ENCODE measurements at regions not wholly inside any gene's neighbourhood (a gene's known extent, or its start where the extent isn't known, plus 50 kb on each side); places are given as distances from the start of the nearest gene placed in this dataset.

GRCh38 chr2:215590010-215590745 lies 154.3 kb upstream of the FN1 start:
- no peak for TF ChIP-seq BACH1 (IDR thresholded peaks at IDR 0.05; ENCODE audit: low read length)
- no peak for TF ChIP-seq EZH2 (IDR thresholded peaks at IDR 0.05; ENCODE audit: low read depth, low read length, severe bottlenecking)
- no peak for TF ChIP-seq CTCF (IDR thresholded peaks at IDR 0.05; ENCODE audit: control extremely low read depth in 1 of 3, insufficient read depth in 1 of 3, low read depth in 1 of 3, low read length in 3 of 3)
- no peak for TF ChIP-seq SP1 (IDR thresholded peaks at IDR 0.05; ENCODE audit: low read depth, low read length)
- TF ChIP-seq RBBP5 (IDR thresholded peaks at IDR 0.05; ENCODE audit: borderline replicate concordance, low read depth, low read length) = no peak
- TF ChIP-seq, protein P1, sequence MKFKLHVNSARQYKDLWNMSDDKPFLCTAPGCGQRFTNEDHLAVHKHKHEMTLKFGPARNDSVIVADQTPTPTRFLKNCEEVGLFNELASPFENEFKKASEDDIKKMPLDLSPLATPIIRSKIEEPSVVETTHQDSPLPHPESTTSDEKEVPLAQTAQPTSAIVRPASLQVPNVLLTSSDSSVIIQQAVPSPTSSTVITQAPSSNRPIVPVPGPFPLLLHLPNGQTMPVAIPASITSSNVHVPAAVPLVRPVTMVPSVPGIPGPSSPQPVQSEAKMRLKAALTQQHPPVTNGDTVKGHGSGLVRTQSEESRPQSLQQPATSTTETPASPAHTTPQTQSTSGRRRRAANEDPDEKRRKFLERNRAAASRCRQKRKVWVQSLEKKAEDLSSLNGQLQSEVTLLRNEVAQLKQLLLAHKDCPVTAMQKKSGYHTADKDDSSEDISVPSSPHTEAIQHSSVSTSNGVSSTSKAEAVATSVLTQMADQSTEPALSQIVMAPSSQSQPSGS (IDR thresholded peaks at IDR 0.05; ENCODE audit: low read length) = no peak
- no peak for TF ChIP-seq BCL11A (IDR thresholded peaks at IDR 0.05; ENCODE audit: low read depth in 2 of 2, low read length in 2 of 2)
- TF ChIP-seq JUND (IDR thresholded peaks at IDR 0.05; ENCODE audit: low read length) = no peak
- no peak for TF ChIP-seq MAFK (IDR thresholded peaks at IDR 0.05; ENCODE audit: low read depth, low read length)
- no peak for TF ChIP-seq EGR1 (IDR thresholded peaks at IDR 0.05; ENCODE audit: borderline replicate concordance, low read depth, low read length)
- no peak for TF ChIP-seq ATF3 (IDR thresholded peaks at IDR 0.05; ENCODE audit: insufficient read depth, low read depth, low read length)

All from H1 (cell line).